NT2/D1 (cell line): ENCODE measurements at regions not wholly inside any gene's neighbourhood (a gene's known extent, or its start where the extent isn't known, plus 50 kb on each side); places are given as distances from the start of the nearest gene placed in this dataset.

Experiments used
- SUZ12 ChIP-seq: IDR thresholded peaks from 2 replicates; pipeline ENCODE4 v1.6.1; 2011; ENCODE audit not compliant: insufficient read length, insufficient read depth; ENCODE audit errors: extremely low read depth
- ZNF274 ChIP-seq: IDR thresholded peaks from 2 replicates; pipeline ENCODE4 v1.6.1; 2011; ENCODE audit warnings: mild to moderate bottlenecking, low read depth, low read length

- TF ChIP-seq ZNF274 (no peak), SUZ12 (no peak)
Measured at GRCh38 chr6:16031278-16031981, 97.5 kb upstream of the MYLIP start.
